Chondrocyte (in vitro differentiated cells): ENCODE measurements at regions not wholly inside any gene's neighbourhood (a gene's known extent, or its start where the extent isn't known, plus 50 kb on each side); places are given as distances from the start of the nearest gene placed in this dataset.

ENCODE experiments used
- DNase-seq: peaks from one replicate; pipeline ENCODE4 v3.0.0; 2021; ENCODE audit warnings: mixed read lengths, low spot score
- H3K27ac Mint-ChIP-seq: one replicate; pipeline ENCODE4 v1.8.0; 2021; ENCODE audit warnings: mild to moderate bottlenecking, moderate library complexity, mixed read lengths; ENCODE audit not compliant: unreplicated experiment
- H3K27me3 Mint-ChIP-seq: 2 replicates; pipeline ENCODE4 v1.8.0; 2021; ENCODE audit warnings: low read depth, mixed read lengths
- H3K36me3 Mint-ChIP-seq: 2 replicates; pipeline ENCODE4 v1.8.0; 2021; ENCODE audit warnings: low read depth, mixed read lengths
- H3K4me1 Mint-ChIP-seq: 2 replicates; pipeline ENCODE4 v1.8.0; 2021; ENCODE audit warnings: low read depth, mild to moderate bottlenecking, mixed read lengths
- H3K4me3 Mint-ChIP-seq: one replicate; pipeline ENCODE4 v1.8.0; 2021; ENCODE audit warnings: mild to moderate bottlenecking, moderate library complexity, mixed read lengths; ENCODE audit not compliant: unreplicated experiment
- H3K9me3 Mint-ChIP-seq: 2 replicates; pipeline ENCODE4 v1.8.0; 2021; ENCODE audit warnings: low read depth, mixed read lengths
- CTCF ChIP-seq: fragments of 200-600 bp; sonication (generic); IDR thresholded peaks from 2 replicates; pipeline ENCODE4 v1.5.0; 2021; ENCODE audit warnings: antibody characterized with exemption, mild to moderate bottlenecking, moderate library complexity

DNA sequence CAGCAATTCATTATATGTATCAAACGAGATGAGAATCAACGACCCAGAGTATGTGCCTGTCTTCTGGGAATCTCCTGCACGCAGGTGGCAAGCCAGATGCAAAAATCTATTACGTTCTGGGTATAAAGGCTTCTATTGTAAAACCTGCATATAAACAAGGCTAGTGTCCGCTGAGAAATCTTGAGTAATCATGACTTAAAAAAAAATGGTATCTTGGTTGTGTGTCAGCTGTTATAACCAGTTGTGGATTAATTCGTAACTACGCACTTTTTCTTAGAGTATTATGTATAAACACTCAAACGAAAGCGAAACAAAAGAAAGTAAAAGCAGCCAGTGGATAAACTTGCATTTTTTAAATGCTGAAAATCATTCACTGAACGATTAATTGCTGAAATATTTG, 509.1 kb downstream of the RSL24D1 start:
- no peaks in the 10 kb centered on the region for H3K36me3 Mint-ChIP-seq
- no peaks in the 10 kb centered on the region for H3K4me1 Mint-ChIP-seq
- peaks cover 2% of the 10 kb centered on the region for H3K27me3 Mint-ChIP-seq
- no peak for DNase-seq
- H3K9me3 Mint-ChIP-seq: no peaks in the 10 kb centered on the region
- H3K27ac Mint-ChIP-seq: no peak overlapping the region
- TF ChIP-seq CTCF: no peak
- no peak overlapping the region for H3K4me3 Mint-ChIP-seq
